HG03103 (cell line): ENCODE measurements at regions not wholly inside any gene's neighbourhood (a gene's known extent, or its start where the extent isn't known, plus 50 kb on each side); places are given as distances from the start of the nearest gene placed in this dataset.

ENCODE experiments used
- ATAC-seq: cut with Tn5 transposase; IDR thresholded peaks from one replicate; pipeline ENCODE4 v1.9.1; 2021; ENCODE audit warnings: low read depth; ENCODE audit not compliant: unreplicated experiment

GRCh38 chr15:62431817-62432216 lies 266.7 kb upstream of the C2CD4B start:
- no peak for ATAC-seq

DNA sequence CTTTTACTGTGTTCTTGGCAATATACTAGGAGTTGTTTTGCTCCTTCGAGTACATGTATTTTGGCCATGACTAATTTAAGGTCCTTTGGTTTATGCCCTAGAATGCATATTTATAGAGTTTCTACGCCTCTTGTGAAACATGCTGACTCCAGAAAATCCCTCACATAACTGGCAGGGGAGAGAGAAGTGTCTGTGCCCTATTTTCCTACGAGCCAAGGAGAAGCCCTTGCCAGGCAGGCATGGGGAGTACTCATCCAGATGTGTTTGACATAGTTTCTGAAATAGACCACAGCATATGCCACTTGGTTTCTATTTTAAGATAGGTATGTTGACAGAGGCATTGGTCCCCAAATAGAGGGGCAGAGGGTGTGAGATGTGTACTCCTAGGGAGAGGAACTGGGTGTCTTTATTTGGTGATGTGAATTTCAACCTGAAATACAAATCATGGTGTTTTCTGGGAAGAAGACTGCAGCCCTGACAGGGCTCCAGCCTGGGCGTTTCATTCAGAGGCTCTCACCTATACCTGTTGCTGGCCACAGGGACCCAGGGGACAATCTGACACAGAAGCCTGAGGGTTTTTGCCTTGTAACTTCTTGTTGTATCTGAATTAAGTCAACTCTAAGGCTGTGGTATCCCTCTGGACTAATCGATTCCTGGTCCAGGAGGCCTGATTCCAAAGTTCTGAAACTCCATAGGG lies 267.8 kb upstream of the C2CD4B start:
- no peak for ATAC-seq

GRCh38 chr15:62436235-62436634 lies 271.1 kb upstream of the C2CD4B start:
- ATAC-seq = no peak

DNA sequence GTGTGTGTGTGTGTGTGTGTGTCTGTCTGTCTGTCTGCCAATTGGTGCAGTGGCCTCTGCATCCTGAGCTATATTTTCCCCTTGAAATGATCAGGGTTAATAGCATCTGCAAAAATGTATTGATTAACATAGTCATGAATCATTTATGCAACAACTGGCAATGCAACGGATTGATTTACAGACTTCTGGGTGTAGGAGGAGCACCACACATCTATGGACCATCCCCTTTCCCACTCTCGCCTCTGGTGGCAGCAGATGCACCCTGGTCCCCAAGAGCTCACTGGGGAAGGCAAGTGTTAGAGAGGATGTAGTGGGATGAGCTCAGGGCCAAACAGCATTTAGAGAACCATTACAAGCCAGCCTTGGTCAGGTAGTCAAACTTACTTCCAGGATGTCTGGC lies 272.7 kb upstream of the C2CD4B start:
- ATAC-seq = no peak

DNA sequence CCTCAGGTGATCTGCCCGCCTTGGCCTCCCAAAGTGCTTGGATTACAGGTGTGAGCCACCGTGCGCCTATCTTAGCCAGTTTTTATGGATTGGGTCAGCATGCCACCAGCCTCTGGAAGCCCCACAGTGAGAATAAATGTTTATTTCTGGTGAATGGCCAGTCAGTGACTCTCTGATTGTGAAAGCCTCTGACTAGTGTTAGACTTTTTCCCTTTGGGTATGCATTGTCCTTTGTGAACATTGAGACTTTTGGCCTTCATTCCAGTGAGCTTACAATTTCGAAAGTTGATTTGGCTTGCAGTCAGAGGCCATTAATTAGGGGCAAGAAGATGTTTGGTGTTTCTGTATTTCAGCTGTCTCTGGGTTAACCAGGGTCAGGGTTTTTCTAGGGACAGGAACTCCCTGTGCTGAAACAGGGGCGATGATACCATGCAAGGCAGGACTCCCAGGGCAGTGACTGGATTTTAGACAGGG lies 274.5 kb upstream of the C2CD4B start:
- ATAC-seq = no peak

- no peak for ATAC-seq
Measured at GRCh38 chr15:62440362-62441105, 275.4 kb upstream of the C2CD4B start.

- ATAC-seq = no peak
Measured at GRCh38 chr15:62444104-62445022, 279.3 kb upstream of the C2CD4B start.

- no peak for ATAC-seq
Measured at GRCh38 chr15:62445244-62445643, 280.2 kb upstream of the C2CD4B start.

DNA sequence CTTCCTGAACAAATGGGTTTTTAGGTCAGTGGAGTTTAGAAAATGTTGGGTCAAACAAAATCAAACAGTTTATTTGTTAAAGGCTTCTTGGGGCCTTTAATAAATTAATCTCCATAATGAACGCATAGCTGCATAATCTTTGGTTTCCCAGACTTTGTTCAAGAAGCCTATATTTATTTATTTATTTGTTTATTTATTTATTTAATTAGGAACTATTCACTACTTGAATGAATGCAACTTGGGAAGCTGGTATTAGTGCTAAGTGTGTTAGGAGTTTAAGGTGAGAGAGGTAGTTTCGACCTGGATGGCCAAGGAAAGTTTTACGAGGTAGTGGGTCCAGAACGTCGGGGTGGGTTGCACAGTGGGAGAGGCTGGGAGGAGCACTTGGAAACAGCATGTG lies 281.9 kb upstream of the C2CD4B start:
- ATAC-seq = no peak

- no peak for ATAC-seq
Measured at GRCh38 chr15:62447742-62448141, 282.7 kb upstream of the C2CD4B start.

- no peak for ATAC-seq
Measured at GRCh38 chr15:62449638-62450037, 284.6 kb upstream of the C2CD4B start.

- no peak for ATAC-seq
Measured at GRCh38 chr15:62450061-62450460, 285.0 kb upstream of the C2CD4B start.

DNA sequence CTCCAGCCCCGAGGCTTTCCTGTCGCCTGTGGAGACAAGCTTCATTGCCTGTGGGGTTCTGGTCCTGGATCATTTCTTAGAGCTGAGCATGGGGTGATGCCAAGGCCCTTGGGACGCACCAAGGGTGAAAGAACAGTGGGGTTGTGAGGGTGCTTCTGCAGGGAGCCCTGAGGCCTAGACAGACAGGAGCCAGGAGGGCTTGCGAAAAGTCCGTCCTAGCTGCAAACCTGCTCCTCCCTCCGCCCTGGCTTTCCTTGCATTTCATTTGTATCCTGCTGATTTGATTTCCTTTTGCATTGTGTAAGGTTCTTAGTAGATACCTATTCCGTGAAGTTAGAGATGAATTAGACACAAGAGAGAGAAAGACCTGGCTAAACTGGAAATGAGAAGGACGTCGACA lies 286.9 kb upstream of the C2CD4B start:
- ATAC-seq = no peak

DNA sequence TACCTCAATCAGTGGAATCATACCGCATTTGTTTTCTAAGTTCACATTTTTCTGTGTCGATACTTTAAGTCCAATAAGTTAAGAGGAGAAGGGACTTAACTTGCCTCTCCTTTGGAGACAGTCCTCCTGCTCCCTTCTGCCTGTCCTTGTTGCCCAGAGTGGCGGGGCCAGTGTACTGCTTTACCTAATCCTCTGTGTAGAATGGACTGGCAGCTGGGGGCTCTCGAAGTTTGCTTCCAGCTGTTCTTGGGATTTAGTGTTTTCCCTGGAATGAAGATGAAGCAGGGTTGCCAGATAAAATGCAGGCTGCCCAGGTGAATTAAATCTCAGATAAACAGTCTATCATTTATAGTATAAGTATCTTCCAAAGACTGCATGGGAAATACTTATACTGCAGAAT lies 287.6 kb upstream of the C2CD4B start:
- ATAC-seq = no peak

- ATAC-seq = no peak
Measured at GRCh38 chr15:62453375-62453774, 288.3 kb upstream of the C2CD4B start.

DNA sequence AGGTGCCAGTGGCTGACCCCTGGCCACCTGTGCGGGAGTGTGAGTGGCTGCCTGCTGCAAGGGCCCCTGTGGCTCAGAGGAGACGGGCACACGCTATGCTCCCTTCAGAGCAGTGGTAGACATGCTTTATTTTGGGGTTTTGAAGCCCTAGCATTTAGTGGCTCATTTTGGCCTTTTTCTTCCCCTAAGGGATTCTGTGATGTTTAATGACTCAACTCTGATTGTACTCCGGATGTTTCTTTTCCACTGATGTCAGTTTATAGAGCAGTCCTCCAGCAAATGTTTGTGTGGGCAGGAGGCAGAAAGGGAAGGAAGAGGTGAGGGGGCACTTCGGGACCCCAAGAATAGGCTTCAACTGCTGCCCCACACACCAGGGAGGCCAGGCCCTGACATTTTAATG lies 288.9 kb upstream of the C2CD4B start:
- ATAC-seq = no peak

- ATAC-seq = no peak
Measured at GRCh38 chr15:62454567-62455172, 289.6 kb upstream of the C2CD4B start.

DNA sequence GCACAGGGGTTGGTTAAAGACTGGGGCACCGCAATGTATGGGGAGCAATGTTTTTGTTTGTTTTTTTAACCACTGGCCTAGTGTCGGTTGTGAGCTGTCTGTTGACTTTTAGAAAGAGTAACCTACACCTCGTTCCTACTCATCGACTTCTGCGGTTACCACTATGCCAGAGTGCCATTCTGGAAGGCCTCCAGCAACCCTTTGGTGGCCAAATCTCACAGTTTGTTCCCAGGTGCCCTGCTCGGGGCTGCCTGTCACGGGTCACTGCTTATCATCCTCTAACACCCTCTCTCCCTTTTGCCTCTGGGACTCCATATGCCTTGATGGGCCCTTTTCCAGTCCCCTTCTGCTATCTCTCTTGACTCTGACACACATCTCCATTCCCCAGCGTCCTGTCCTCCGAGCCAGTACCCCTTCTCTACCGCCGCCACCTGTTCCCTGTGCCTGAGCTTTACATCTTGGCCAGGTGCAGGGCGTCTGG lies 290.4 kb upstream of the C2CD4B start:
- no peak for ATAC-seq

DNA sequence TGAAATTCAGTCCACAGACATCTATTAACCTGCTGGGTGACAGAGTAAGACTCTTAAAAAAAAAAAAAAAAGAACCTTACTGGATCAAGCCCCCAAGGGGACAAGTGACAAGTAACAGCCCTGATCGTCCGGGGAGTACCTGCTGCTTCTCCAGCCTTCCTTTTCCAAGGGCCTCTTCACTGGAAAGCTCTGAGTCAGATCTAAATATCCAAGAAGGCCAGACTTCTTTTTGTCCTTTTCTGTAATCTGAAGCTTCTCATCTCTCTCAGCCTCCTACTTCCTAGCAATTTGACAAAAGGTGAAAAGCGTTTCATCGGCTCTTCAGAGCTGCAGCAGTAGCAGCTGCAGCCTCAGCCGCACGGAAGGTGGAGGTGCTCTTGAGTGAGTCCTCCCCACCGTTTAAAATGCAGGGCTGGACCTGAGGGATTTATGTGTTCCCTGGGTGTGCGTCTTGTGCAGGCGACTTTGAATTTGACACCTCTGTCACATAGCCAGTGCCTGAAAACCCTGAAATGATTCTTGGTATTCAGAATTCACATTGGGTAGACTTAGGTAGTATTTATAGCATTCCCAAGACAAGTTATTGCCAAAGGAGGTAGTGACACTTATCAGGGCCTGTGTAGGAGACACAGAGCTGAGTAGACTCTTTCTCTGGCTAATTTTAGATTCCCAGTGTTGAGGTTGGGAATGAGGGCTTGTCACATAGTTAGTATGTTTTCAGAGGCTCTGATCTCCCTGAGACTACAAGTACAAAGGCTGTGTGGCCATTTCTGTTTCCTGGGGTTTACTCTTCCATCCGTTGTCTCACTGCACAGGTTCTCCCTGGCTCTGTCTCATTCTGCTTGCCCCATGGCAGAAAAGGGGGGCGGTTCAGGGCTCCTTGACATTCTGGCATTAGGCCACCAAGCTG lies 291.2 kb upstream of the C2CD4B start:
- ATAC-seq = no peak

- no peak for ATAC-seq
Measured at GRCh38 chr15:62457100-62457499, 292.0 kb upstream of the C2CD4B start.
